ENCODE measurements at regions not wholly inside any gene's neighbourhood (a gene's known extent, or its start where the extent isn't known, plus 50 kb on each side); places are given as distances from the start of the nearest gene placed in this dataset.

- H3K27ac ChIP-seq (ENCODE audit: low read depth in 2 of 2, low read length in 2 of 2): no peak overlapping the region
- H3K9ac ChIP-seq (ENCODE audit: low read length in 3 of 3): no peak overlapping the region
- no peak for DNase-seq
- H3K4me3 ChIP-seq (ENCODE audit: low read length in 3 of 3): no peak overlapping the region
- no peaks in the 10 kb centered on the region for H3K4me1 ChIP-seq (ENCODE audit: control insufficient read depth in 2 of 3, insufficient read depth in 2 of 3, low read depth in 1 of 3, low read length in 3 of 3)
- H3K27me3 ChIP-seq (ENCODE audit: control insufficient read depth, insufficient read depth, low read length): no peaks in the 10 kb centered on the region
- no peak for TF ChIP-seq CTCF (IDR thresholded peaks at IDR 0.05; ENCODE audit: borderline replicate concordance, extremely low read depth, insufficient read depth)
- FAIRE-seq: no peak
- intact Hi-C loops (cut with DNase I): no loop called here
- H3K36me3 ChIP-seq (ENCODE audit: control insufficient read depth in 2 of 3, insufficient read depth in 3 of 3, low read length in 3 of 3): no peaks in the 10 kb centered on the region
- H3K9me3 ChIP-seq (ENCODE audit: control insufficient read depth in 2 of 3, insufficient read depth in 1 of 3, low read length in 3 of 3): no peaks in the 10 kb centered on the region
Measured at GRCh38 chr7:116426428-116427156, 72.9 kb upstream of the CAV2 start.

- no peaks in the 10 kb centered on the region for H3K36me3 ChIP-seq (ENCODE audit: control insufficient read depth in 2 of 3, insufficient read depth in 3 of 3, low read length in 3 of 3)
- no peaks in the 10 kb centered on the region for H3K9me3 ChIP-seq (ENCODE audit: control insufficient read depth in 2 of 3, insufficient read depth in 1 of 3, low read length in 3 of 3)
- H3K9ac ChIP-seq (ENCODE audit: low read length in 3 of 3): no peak overlapping the region
- H3K4me3 ChIP-seq (ENCODE audit: low read length in 3 of 3): no peak overlapping the region
- no peaks in the 10 kb centered on the region for H3K4me1 ChIP-seq (ENCODE audit: control insufficient read depth in 2 of 3, insufficient read depth in 2 of 3, low read depth in 1 of 3, low read length in 3 of 3)
- no peak overlapping the region for H3K27ac ChIP-seq (ENCODE audit: low read depth in 2 of 2, low read length in 2 of 2)
- no peaks in the 10 kb centered on the region for H3K27me3 ChIP-seq (ENCODE audit: control insufficient read depth, insufficient read depth, low read length)
- DNase-seq (no peak), FAIRE-seq (no peak)
- no peak for TF ChIP-seq CTCF (IDR thresholded peaks at IDR 0.05; ENCODE audit: borderline replicate concordance, extremely low read depth, insufficient read depth)
- intact Hi-C loops (cut with DNase I): no loop called here
Measured at GRCh38 chr7:116429986-116430619, 69.4 kb upstream of the CAV2 start.

- Histone ChIP-seq H3K9me3 (ENCODE audit: control insufficient read depth in 2 of 3, insufficient read depth in 1 of 3, low read length in 3 of 3) (no peaks in the 10 kb centered on the region), H3K4me1 (ENCODE audit: control insufficient read depth in 2 of 3, insufficient read depth in 2 of 3, low read depth in 1 of 3, low read length in 3 of 3) (no peaks in the 10 kb centered on the region), H3K36me3 (ENCODE audit: control insufficient read depth in 2 of 3, insufficient read depth in 3 of 3, low read length in 3 of 3) (no peaks in the 10 kb centered on the region), H3K9ac (ENCODE audit: low read length in 3 of 3) (no peak overlapping the region), H3K4me3 (ENCODE audit: low read length in 3 of 3) (no peak overlapping the region), H3K27ac (ENCODE audit: low read depth in 2 of 2, low read length in 2 of 2) (no peak overlapping the region), H3K27me3 (ENCODE audit: control insufficient read depth, insufficient read depth, low read length) (no peaks in the 10 kb centered on the region)
- DNase-seq (no peak), FAIRE-seq (no peak)
- no peak for TF ChIP-seq CTCF (IDR thresholded peaks at IDR 0.05; ENCODE audit: borderline replicate concordance, extremely low read depth, insufficient read depth)
- intact Hi-C loops (cut with DNase I): no loop called here
Measured at GRCh38 chr7:116431787-116432526, 67.6 kb upstream of the CAV2 start.
